OCI-LY3 (cell line): ENCODE measurements at regions not wholly inside any gene's neighbourhood (a gene's known extent, or its start where the extent isn't known, plus 50 kb on each side); places are given as distances from the start of the nearest gene placed in this dataset.

Experiments
- H2AFZ ChIP-seq: fragments of 200-600, 300-600 bp; shearing (Covaris generic); 2 replicates; pipeline ENCODE4 v1.6.0; 2014; ENCODE audit warnings: antibody characterized with exemption, low read depth, low read length
- H3K27ac ChIP-seq: fragments of 200-600, 300-600 bp; sonication (generic); 2 replicates; pipeline ENCODE4 v1.5.1; 2014; ENCODE audit warnings: mild to moderate bottlenecking, low read length, moderate library complexity, mixed read lengths
- H3K27me3 ChIP-seq: fragments of 200-600, 300-600 bp; sonication (generic); 2 replicates; pipeline ENCODE4 v1.6.1; 2014; ENCODE audit warnings: low read depth, low read length, mixed read lengths
- H3K36me3 ChIP-seq: fragments of 200-600, 300-600 bp; sonication (generic); replicated peaks from 2 replicates; pipeline ENCODE3; 2014; ENCODE audit warnings: low read depth, low read length, mixed read lengths
- H3K4me1 ChIP-seq: fragments of 300-600, 200-600 bp; sonication (generic); 2 replicates; pipeline ENCODE4 v1.6.1; 2014; ENCODE audit warnings: low read length, mixed read lengths
- H3K4me2 ChIP-seq: fragments of 200-600, 300-600 bp; sonication (generic); 2 replicates; pipeline ENCODE4 v1.6.1; 2014; ENCODE audit warnings: low read length, mixed read lengths
- H3K4me3 ChIP-seq: fragments of 300-600, 200-600 bp; sonication (generic); 2 replicates; pipeline ENCODE4 v1.5.1; 2014; ENCODE audit warnings: antibody characterized with exemption, mild to moderate bottlenecking, low read length, moderate library complexity
- H3K79me2 ChIP-seq: fragments of 300-600, 200-600 bp; shearing (Covaris generic); 2 replicates; pipeline ENCODE4 v1.6.1; 2014; ENCODE audit warnings: mild to moderate bottlenecking, low read length, mixed read lengths
- H3K9ac ChIP-seq: fragments of 300-600, 200-600 bp; shearing (Covaris generic); 2 replicates; pipeline ENCODE4 v1.6.0; 2014; ENCODE audit warnings: mild to moderate bottlenecking, low read length, moderate library complexity
- H3K9me3 ChIP-seq: fragments of 200-600, 300-600 bp; shearing (Covaris generic); 2 replicates; pipeline ENCODE4 v1.6.1; 2014; ENCODE audit warnings: low read length, mixed read lengths; ENCODE audit not compliant: insufficient read depth
- H4K20me1 ChIP-seq: fragments of 200-600, 300-600 bp; sonication (generic); 2 replicates; pipeline ENCODE4 v1.6.1; 2016; ENCODE audit warnings: low read length, mixed read lengths; ENCODE audit not compliant: insufficient read depth
- EZH2phosphoT487 ChIP-seq: fragments of 200-600 bp; shearing (Covaris generic); IDR thresholded peaks from 2 replicates; pipeline ENCODE4 v1.6.1; 2018; ENCODE audit warnings: antibody characterized with exemption, mixed run types, low read depth
- TF ChIP-seq, protein P1 (sequence below): fragments of 200-600, 300-600 bp; sonication (generic); IDR thresholded peaks from 2 replicates; pipeline ENCODE4 v1.5.1; 2014; ENCODE audit warnings: antibody characterized with exemption, low read length, low read depth

GRCh38 chr1:193584731-193585239 lies 398.4 kb upstream of the B3GALT2 start:
- Histone ChIP-seq H2AFZ (no peak overlapping the region), H3K4me1 (no peaks in the 10 kb centered on the region), H3K27me3 (no peaks in the 10 kb centered on the region), H3K79me2 (no peaks in the 10 kb centered on the region), H3K27ac (no peak overlapping the region), H3K9ac (no peak overlapping the region), H3K4me3 (no peak overlapping the region), H3K4me2 (no peak overlapping the region), H3K9me3 (peaks cover 8% of the 10 kb centered on the region; the same call in 1 of the 2 replicates), H3K36me3 (no peaks in the 10 kb centered on the region), H4K20me1 (no peaks in the 10 kb centered on the region)
- TF ChIP-seq, protein P1, sequence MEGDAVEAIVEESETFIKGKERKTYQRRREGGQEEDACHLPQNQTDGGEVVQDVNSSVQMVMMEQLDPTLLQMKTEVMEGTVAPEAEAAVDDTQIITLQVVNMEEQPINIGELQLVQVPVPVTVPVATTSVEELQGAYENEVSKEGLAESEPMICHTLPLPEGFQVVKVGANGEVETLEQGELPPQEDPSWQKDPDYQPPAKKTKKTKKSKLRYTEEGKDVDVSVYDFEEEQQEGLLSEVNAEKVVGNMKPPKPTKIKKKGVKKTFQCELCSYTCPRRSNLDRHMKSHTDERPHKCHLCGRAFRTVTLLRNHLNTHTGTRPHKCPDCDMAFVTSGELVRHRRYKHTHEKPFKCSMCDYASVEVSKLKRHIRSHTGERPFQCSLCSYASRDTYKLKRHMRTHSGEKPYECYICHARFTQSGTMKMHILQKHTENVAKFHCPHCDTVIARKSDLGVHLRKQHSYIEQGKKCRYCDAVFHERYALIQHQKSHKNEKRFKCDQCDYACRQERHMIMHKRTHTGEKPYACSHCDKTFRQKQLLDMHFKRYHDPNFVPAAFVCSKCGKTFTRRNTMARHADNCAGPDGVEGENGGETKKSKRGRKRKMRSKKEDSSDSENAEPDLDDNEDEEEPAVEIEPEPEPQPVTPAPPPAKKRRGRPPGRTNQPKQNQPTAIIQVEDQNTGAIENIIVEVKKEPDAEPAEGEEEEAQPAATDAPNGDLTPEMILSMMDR, result no peak
- no peak for TF ChIP-seq EZH2phosphoT487

DNA sequence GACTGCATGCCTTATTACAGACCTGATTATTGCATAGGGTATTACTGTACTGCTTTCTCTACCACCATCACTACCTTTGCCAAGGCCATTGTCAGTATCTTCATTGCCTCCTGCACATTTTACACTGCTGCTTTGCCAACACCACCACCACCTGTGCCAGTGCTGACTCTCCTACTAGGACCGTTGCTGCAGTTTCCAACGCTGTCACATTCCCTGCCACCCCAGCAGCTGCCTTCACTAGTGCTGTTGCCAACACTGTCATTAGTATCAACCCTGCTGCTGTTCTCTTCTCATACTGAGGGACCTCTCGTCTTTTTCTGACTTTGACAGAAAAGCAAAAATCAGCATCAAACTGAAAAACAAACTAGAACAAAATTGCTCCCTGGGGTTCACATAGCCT lies 394.9 kb upstream of the B3GALT2 start:
- Histone ChIP-seq H3K4me2 (no peak overlapping the region), H3K4me1 (no peaks in the 10 kb centered on the region), H3K4me3 (no peak overlapping the region), H2AFZ (no peak overlapping the region), H3K36me3 (no peaks in the 10 kb centered on the region), H3K27me3 (no peaks in the 10 kb centered on the region), H3K9me3 (peaks cover 8% of the 10 kb centered on the region; the same call in 1 of the 2 replicates), H3K27ac (no peak overlapping the region), H3K9ac (no peak overlapping the region), H3K79me2 (no peaks in the 10 kb centered on the region), H4K20me1 (no peaks in the 10 kb centered on the region)
- TF ChIP-seq, protein P1, result no peak
- TF ChIP-seq EZH2phosphoT487, result no peak

GRCh38 chr1:193580419-193580818 lies 394.0 kb upstream of the B3GALT2 start:
- H3K27me3 ChIP-seq, result no peaks in the 10 kb centered on the region
- TF ChIP-seq, protein P1, result no peak
- TF ChIP-seq EZH2phosphoT487, result no peak
- H3K4me3 ChIP-seq, result no peak overlapping the region
- H3K27ac ChIP-seq, result no peak overlapping the region
- H3K9me3 ChIP-seq, result peaks cover 8% of the 10 kb centered on the region; the same call in 1 of the 2 replicates
- no peak overlapping the region for H2AFZ ChIP-seq
- no peaks in the 10 kb centered on the region for H3K36me3 ChIP-seq
- H3K4me2 ChIP-seq, result no peak overlapping the region
- H4K20me1 ChIP-seq, result no peaks in the 10 kb centered on the region
- no peak overlapping the region for H3K9ac ChIP-seq
- H3K4me1 ChIP-seq, result no peaks in the 10 kb centered on the region
- H3K79me2 ChIP-seq, result no peaks in the 10 kb centered on the region

GRCh38 chr1:193579323-193579722 lies 392.9 kb upstream of the B3GALT2 start:
- Histone ChIP-seq H4K20me1 (no peaks in the 10 kb centered on the region), H3K4me2 (no peak overlapping the region), H3K4me3 (no peak overlapping the region), H3K4me1 (no peaks in the 10 kb centered on the region), H3K27ac (no peak overlapping the region), H2AFZ (no peak overlapping the region), H3K36me3 (no peaks in the 10 kb centered on the region), H3K9ac (no peak overlapping the region), H3K79me2 (no peaks in the 10 kb centered on the region), H3K9me3 (peaks cover 8% of the 10 kb centered on the region; the same call in 1 of the 2 replicates), H3K27me3 (no peaks in the 10 kb centered on the region)
- TF ChIP-seq, protein P1, result no peak
- TF ChIP-seq EZH2phosphoT487, result no peak
